ENCODE measurements at regions not wholly inside any gene's neighbourhood (a gene's known extent, or its start where the extent isn't known, plus 50 kb on each side); places are given as distances from the start of the nearest gene placed in this dataset.

DNA sequence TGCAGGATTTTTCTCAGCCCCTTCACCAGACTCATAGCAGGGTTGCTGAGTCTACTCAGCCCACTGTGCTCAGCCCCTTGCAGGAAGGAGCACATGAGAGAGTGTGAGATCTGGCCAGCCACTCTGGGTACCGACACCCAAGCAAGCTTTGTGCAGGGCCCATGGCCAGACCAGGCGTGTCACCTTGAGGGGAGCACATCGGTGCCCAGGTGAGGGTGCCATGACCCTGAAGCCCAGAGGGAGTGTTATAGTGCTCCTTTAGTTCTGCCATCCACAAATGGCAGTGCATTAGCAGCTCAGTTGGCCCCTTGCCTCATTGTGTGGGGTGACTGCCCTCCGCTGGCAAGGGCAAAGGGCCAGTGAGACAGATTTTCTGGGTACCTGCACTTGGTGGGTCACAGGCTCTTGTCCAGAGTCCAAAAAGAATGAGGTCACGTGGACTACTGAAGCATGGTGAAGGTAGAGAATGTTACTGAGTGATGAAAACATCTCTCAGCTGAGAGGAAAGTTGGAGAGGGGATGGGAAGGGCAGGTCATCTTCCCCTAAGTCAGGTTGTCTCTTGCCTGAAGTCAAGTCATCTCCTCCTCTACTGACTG is 181.8 kb downstream of the MACC1 start:
- Histone ChIP-seq H3K27ac (no peak overlapping the region), H3K9me3 (replicated peaks) (no peaks in the 10 kb centered on the region), H3K36me3 (no peaks in the 10 kb centered on the region), H3K27me3 (no peaks in the 10 kb centered on the region), H3K4me1 (no peaks in the 10 kb centered on the region), H3K4me3 (no peak overlapping the region)
- no peak for DNase-seq

DNA sequence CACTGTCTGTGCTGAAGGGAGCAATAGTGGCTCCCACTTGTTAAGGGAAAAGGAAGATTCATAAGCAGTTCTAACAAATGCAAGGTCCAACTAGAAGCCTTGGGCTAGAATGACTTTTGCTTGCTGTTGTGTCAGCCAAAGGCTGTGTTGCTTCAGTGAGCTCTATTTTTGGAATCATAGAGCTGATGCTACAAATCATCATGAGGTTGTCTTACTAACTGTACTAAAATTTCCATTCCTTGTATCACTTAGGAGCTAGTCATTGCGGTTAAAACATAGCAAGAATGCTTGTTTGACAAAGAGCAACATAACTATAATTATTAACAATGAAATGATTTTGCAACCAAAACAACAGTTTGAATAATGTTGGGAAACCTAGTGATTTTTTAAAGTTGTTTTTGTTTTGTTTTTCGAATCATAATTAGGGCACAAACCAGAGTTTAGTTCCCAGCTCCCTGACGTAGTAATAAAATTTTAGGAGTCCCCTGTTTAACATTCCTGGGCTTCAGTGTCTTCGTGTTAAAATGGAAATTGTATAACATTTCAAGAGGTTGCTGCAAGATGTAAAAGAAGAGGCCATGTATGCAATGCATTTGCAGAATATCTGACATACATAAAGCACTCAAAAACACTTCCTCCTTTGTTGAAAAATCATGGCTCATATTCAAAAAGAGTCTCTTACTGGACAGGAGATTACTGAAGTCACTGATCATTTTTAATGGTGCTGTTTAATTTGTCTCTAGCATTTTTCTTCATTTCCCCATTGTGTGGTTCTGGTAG is 183.4 kb downstream of the MACC1 start:
- Histone ChIP-seq H3K36me3 (no peaks in the 10 kb centered on the region), H3K27ac (no peak overlapping the region)
- no peak for DNase-seq

GRCh38 chr7:20032741-20033140 is 184.4 kb downstream of the MACC1 start:
- no peak for DNase-seq
- Histone ChIP-seq H3K27me3 (no peaks in the 10 kb centered on the region), H3K4me3 (no peak overlapping the region), H3K27ac (no peak overlapping the region), H3K36me3 (no peaks in the 10 kb centered on the region), H3K9me3 (replicated peaks) (no peaks in the 10 kb centered on the region), H3K4me1 (no peaks in the 10 kb centered on the region)

More for the DNA sequence above, 183.4 kb downstream of the MACC1 start:
- H3K4me1 ChIP-seq: no peaks in the 10 kb centered on the region
- H3K9me3 ChIP-seq (replicated peaks): no peaks in the 10 kb centered on the region
- H3K27me3 ChIP-seq: no peaks in the 10 kb centered on the region
- no peak overlapping the region for H3K4me3 ChIP-seq

- DNase-seq: no peak
Observed at GRCh38 chr7:20030915-20031362, 186.2 kb downstream of the MACC1 start.

GRCh38 chr7:20030417-20030816 is 186.8 kb downstream of the MACC1 start:
- Histone ChIP-seq H3K36me3 (no peaks in the 10 kb centered on the region), H3K9me3 (replicated peaks) (no peaks in the 10 kb centered on the region), H3K27ac (no peak overlapping the region), H3K4me1 (no peaks in the 10 kb centered on the region), H3K27me3 (no peaks in the 10 kb centered on the region), H3K4me3 (no peak overlapping the region)
- DNase-seq: peak in 1 of 2 experiments; percentile 7

More at GRCh38 chr7:20030915-20031362, 186.2 kb downstream of the MACC1 start:
- Histone ChIP-seq H3K27ac (no peak overlapping the region), H3K4me3 (no peak overlapping the region), H3K4me1 (no peaks in the 10 kb centered on the region), H3K27me3 (no peaks in the 10 kb centered on the region), H3K36me3 (no peaks in the 10 kb centered on the region), H3K9me3 (replicated peaks) (no peaks in the 10 kb centered on the region)

DNA sequence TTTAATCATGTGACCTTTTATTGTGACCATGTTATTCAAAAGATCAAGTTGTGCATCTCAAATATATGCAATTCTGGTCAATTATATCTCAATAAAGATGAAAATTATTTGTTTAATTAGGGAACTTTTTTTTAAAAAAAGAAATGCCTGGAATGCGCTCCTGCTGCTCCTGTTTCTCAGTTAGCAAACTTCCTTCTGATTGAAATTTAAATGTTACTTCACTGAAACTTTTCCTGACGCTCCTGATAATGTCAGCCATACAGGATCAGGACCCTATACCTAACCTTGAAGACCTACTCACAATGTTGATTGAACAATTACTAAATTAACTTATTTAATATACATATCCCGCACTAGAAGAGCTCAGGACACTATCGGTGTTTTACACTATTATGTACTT is 190.4 kb downstream of the MACC1 start:
- DNase-seq: no peak
- Histone ChIP-seq H3K27ac (no peak overlapping the region), H3K36me3 (no peaks in the 10 kb centered on the region), H3K9me3 (replicated peaks) (no peaks in the 10 kb centered on the region), H3K27me3 (no peaks in the 10 kb centered on the region), H3K4me3 (no peak overlapping the region), H3K4me1 (no peaks in the 10 kb centered on the region)

DNA sequence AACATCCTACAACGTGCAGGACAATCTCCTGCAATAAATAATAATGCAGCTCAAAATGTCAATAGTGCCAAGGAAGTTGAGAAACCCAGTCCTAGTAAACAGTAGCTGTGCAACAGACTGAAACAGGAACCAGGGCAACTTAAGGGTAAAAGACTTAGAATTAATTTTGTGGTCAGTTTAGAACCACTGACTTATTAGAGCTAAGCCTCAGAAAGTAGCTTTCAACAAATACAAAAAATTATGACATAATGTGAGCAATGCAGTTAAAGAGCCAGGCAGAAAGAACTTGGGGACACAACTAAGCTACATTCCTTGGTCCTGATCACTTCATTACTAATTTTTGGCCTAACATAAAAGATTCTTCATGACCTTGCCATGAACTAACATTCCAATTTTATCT is 195.4 kb downstream of the MACC1 start:
- DNase-seq: peak in 1 of 2 experiments; percentile 11
- Histone ChIP-seq H3K9me3 (replicated peaks) (no peaks in the 10 kb centered on the region), H3K27me3 (no peaks in the 10 kb centered on the region), H3K4me3 (no peak overlapping the region), H3K36me3 (no peaks in the 10 kb centered on the region), H3K27ac (no peak overlapping the region), H3K4me1 (no peaks in the 10 kb centered on the region)

DNA sequence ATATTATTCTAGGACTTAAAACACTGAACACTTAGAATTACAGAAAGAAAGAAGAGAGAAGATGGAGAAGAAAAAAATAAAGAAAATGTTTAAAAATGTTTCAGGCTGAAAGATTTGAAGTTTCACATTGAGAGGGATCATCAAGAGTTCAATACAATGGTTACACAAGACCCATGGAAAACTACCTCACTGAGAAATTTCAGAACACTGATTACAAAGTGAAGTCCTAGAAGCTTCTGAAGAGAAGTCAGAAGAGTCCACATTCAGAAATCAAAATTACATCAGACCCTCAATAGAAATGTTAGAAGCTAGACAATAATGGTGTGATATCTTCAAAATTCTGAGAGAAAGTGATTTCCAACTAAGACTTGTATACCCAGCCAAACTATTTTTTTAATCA is 196.1 kb downstream of the MACC1 start:
- no peaks in the 10 kb centered on the region for H3K36me3 ChIP-seq
- H3K9me3 ChIP-seq (replicated peaks): no peaks in the 10 kb centered on the region
- no peak overlapping the region for H3K4me3 ChIP-seq
- no peaks in the 10 kb centered on the region for H3K27me3 ChIP-seq
- no peak for DNase-seq
- no peaks in the 10 kb centered on the region for H3K4me1 ChIP-seq
- H3K27ac ChIP-seq: no peak overlapping the region

DNA sequence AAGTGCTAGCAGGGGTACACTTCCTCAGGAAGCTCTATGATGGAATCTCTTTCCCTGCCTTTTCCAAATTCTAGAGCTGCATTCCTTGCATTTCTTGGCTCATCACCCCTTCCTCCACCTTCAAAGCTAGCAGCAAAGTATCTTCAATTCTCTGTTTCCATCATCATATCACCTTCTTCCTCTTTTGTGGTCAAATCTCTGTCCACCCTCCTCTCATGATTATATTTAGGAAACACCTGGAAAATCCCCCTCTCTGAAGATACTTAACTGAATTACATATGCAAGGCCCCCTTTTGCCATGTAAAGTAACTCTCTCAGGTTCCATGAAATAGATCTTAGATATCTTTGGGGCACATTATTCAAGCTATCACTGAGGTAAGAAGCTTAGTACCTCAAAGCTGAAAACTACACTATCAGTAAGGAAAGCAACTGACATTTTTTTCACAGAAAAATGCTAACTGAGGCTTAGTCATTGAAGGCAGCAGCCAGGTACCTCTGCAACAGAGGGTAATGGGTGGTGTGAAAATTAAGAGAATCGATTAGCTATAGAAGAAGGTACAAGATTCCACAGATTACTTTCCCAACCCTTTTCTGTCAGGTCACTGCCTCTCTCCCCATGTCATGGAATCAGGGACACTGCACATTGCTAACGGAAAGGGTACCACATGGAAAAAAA is 197.3 kb downstream of the MACC1 start:
- no peaks in the 10 kb centered on the region for H3K9me3 ChIP-seq (replicated peaks)
- DNase-seq: no peak
- H3K4me1 ChIP-seq: no peaks in the 10 kb centered on the region
- no peak overlapping the region for H3K4me3 ChIP-seq
- H3K27me3 ChIP-seq: no peaks in the 10 kb centered on the region
- no peaks in the 10 kb centered on the region for H3K36me3 ChIP-seq
- H3K27ac ChIP-seq: no peak overlapping the region

DNA sequence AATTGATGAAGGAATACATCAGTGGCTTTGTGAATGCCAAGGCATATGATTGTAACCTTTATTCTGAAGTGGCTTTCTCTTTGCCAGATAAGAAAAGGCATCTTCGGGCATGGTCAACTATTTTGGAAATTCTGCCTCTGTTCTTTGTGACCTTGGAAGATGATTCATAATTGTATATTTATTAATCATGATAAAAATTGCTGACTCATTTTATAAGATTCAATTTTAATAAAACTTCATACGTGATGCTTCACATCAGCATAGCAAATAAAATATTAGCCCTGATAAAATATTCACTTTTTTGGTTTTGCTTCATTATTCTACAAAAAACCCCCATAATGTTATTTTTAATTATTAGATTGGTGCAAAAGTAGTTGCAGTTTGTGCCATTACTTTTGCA is 200.5 kb downstream of the MACC1 start:
- Histone ChIP-seq H3K27ac (no peak overlapping the region), H3K4me1 (no peaks in the 10 kb centered on the region), H3K36me3 (no peaks in the 10 kb centered on the region), H3K4me3 (no peak overlapping the region), H3K9me3 (replicated peaks) (no peaks in the 10 kb centered on the region), H3K27me3 (no peaks in the 10 kb centered on the region; the same call in 1 of the 2 replicates)
- DNase-seq: no peak

DNA sequence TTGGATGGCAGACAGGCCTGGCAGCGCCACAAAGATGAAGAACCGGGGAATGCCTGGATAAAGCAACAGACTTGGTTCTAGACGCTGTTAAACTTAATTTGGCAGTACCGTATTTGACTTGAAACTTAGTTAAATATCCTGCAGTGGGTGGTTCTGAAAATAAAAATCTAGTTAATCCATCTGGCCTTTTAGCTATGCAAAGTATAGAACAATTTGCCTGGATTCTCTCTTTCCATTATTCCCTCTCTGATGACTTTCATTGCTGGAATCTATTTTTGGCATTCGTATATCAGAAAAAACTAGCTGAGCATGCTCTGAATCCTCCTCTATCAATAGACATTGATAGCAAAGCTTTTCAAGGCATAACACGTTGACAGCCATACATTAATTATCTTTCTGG is 203.6 kb downstream of the MACC1 start:
- Histone ChIP-seq H3K4me1 (no peaks in the 10 kb centered on the region), H3K36me3 (no peaks in the 10 kb centered on the region), H3K27me3 (no peaks in the 10 kb centered on the region; the same call in 1 of the 2 replicates), H3K27ac (no peak overlapping the region), H3K9me3 (replicated peaks) (no peaks in the 10 kb centered on the region), H3K4me3 (no peak overlapping the region)
- DNase-seq: no peak

- no peaks in the 10 kb centered on the region for H3K4me1 ChIP-seq
- H3K4me3 ChIP-seq: no peak overlapping the region
- no peaks in the 10 kb centered on the region for H3K36me3 ChIP-seq
- H3K27me3 ChIP-seq: no peaks in the 10 kb centered on the region; the same call in 1 of the 2 replicates
- no peak overlapping the region for H3K27ac ChIP-seq
- DNase-seq: no peak
- H3K9me3 ChIP-seq (replicated peaks): no peaks in the 10 kb centered on the region
Observed at GRCh38 chr7:20012100-20012499, 205.1 kb downstream of the MACC1 start.

- no peaks in the 10 kb centered on the region for H3K9me3 ChIP-seq (replicated peaks)
- no peaks in the 10 kb centered on the region for H3K36me3 ChIP-seq
- no peak overlapping the region for H3K27ac ChIP-seq
- no peaks in the 10 kb centered on the region; the same call in 1 of the 2 replicates for H3K27me3 ChIP-seq
- H3K4me1 ChIP-seq: no peaks in the 10 kb centered on the region
- no peak for DNase-seq
- no peak overlapping the region for H3K4me3 ChIP-seq
Observed at GRCh38 chr7:20010877-20011276, 206.3 kb downstream of the MACC1 start.

DNA sequence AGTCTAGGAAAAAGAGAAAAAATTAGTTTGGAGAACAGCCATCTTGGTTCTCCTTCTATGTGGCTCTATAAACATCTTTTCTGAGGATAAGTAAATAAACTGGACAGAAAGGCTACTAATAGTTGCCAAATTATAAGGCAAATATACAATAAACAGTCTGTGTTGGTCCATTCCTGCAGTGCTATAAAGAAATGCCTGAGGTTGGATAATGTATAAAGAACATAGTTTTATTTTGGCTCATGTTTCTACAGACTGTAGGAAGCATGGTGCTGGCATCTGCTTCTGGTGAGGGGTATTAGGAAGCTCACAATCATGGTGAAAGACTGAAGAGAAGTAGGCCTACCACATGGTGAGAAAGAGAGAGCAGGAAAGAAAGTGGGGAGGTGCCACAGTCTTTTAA is 209.7 kb downstream of the MACC1 start:
- H3K27ac ChIP-seq: no peak overlapping the region
- DNase-seq: no peak
- H3K4me3 ChIP-seq: no peak overlapping the region
- no peaks in the 10 kb centered on the region for H3K36me3 ChIP-seq
- no peaks in the 10 kb centered on the region for H3K27me3 ChIP-seq
- no peaks in the 10 kb centered on the region for H3K9me3 ChIP-seq (replicated peaks)
- no peaks in the 10 kb centered on the region for H3K4me1 ChIP-seq

GRCh38 chr7:20005081-20005480 is 212.1 kb downstream of the MACC1 start:
- Histone ChIP-seq H3K4me1 (no peaks in the 10 kb centered on the region), H3K4me3 (no peak overlapping the region), H3K27ac (no peak overlapping the region), H3K9me3 (replicated peaks) (no peaks in the 10 kb centered on the region), H3K36me3 (no peaks in the 10 kb centered on the region), H3K27me3 (no peaks in the 10 kb centered on the region)
- no peak for DNase-seq
